Endodermal cell (in vitro differentiated cells): ENCODE measurements at regions not wholly inside any gene's neighbourhood (a gene's known extent, or its start where the extent isn't known, plus 50 kb on each side); places are given as distances from the start of the nearest gene placed in this dataset.
"Not testable (repeated sequence)": the region's sequence is repeated elsewhere in the genome, so short reads cannot be mapped to it uniquely, and the experiment has no call there.

Experiments used
- DNase-seq: peaks from one replicate; pipeline ENCODE4 v3.0.0-alpha.2; 2017
- H3K27ac ChIP-seq: 2 replicates; pipeline ENCODE4 v1.5.1; 2013; ENCODE audit warnings: mild to moderate bottlenecking, low read depth, low read length, moderate library complexity
- H3K27me3 ChIP-seq: 2 replicates; pipeline ENCODE4 v1.6.1; 2013; ENCODE audit warnings: mild to moderate bottlenecking, low read length, moderate library complexity; ENCODE audit not compliant: insufficient read depth, control insufficient read depth, poor library complexity, severe bottlenecking
- H3K36me3 ChIP-seq: 2 replicates; pipeline ENCODE4 v1.7.0; 2013; ENCODE audit warnings: mild to moderate bottlenecking, low read length, moderate library complexity; ENCODE audit not compliant: control insufficient read depth, insufficient read depth
- H3K4me1 ChIP-seq: one replicate; pipeline ENCODE4 v1.7.0; 2013; ENCODE audit warnings: low read length; ENCODE audit not compliant: control insufficient read depth, insufficient read depth
- H3K4me3 ChIP-seq: 2 replicates; pipeline ENCODE4 v1.5.1; 2013; ENCODE audit warnings: mild to moderate bottlenecking, low read length, moderate library complexity
- H3K9ac ChIP-seq: 2 replicates; pipeline ENCODE4 v1.6.1; 2013; ENCODE audit warnings: mild to moderate bottlenecking, low read length, moderate library complexity; ENCODE audit not compliant: poor library complexity, severe bottlenecking; ENCODE audit errors: extremely low read depth
- H3K9me3 ChIP-seq: 2 replicates; pipeline ENCODE4 v1.6.1; 2013; ENCODE audit warnings: mild to moderate bottlenecking, low read length, moderate library complexity; ENCODE audit not compliant: control insufficient read depth
- H3K27ac Mint-ChIP-seq: 2 replicates; pipeline ENCODE4 v1.8.0; 2020; ENCODE audit warnings: mixed read lengths
- H3K27me3 Mint-ChIP-seq: 2 replicates; pipeline ENCODE4 v1.8.0; 2021; ENCODE audit warnings: mild to moderate bottlenecking, mixed read lengths; ENCODE audit not compliant: insufficient read depth
- H3K36me3 Mint-ChIP-seq: 2 replicates; pipeline ENCODE4 v1.8.0; 2020; ENCODE audit warnings: low read depth, mixed read lengths
- H3K4me1 Mint-ChIP-seq: 2 replicates; pipeline ENCODE4 v1.8.0; 2020; ENCODE audit warnings: mixed read lengths
- H3K4me3 Mint-ChIP-seq: 2 replicates; pipeline ENCODE4 v1.8.0; 2020; ENCODE audit warnings: mild to moderate bottlenecking, moderate library complexity, mixed read lengths
- H3K9me3 Mint-ChIP-seq: 2 replicates; pipeline ENCODE4 v1.8.0; 2020; ENCODE audit warnings: mild to moderate bottlenecking, mixed read lengths
- WGBS, 2 experiments: methylation state at CpG; one replicate each; pipeline versions ENCODE4 v1.1.5 to v1.1.7; 2013; ENCODE audit warnings: missing lambda C conversion rate in 2 of 2, mixed read lengths in 1 of 2; ENCODE audit not compliant: insufficient coverage in 1 of 2, insufficient read length in 1 of 2; 5-methylcytosine and 5-hydroxymethylcytosine counted together
- TF ChIP-seq, protein P1 (sequence below): fragments of 200-600 bp; sonication (generic); conservative IDR thresholded peaks from 2 replicates; pipeline ENCODE4 v1.5.0; 2021; ENCODE audit warnings: antibody characterized with exemption, mild to moderate bottlenecking

DNA sequence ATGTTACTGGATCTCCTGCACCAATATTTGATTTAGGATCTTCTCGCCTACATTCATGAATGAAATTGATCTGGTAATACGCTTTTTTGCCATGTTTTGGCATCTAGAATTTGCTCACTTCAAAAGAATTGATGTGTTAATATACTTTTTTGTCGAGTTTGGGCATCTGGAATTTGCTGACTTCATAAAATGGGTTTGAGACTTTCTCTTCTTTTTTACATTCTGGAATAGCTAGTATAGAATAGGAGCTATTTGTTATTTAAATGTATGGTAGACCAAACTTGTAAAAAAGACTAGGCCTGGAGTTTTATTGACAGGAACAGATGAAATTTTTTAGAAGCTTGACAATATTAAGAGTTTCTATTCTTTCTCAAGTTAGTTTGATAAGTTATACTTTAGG is 404.9 kb upstream of the TENM3 start:
- Mint-ChIP-seq H3K36me3 (no peaks in the 10 kb centered on the region), H3K9me3 (peaks cover 3% of the 10 kb centered on the region), H3K27me3 (no peaks in the 10 kb centered on the region), H3K4me1 (peaks cover 4% of the 10 kb centered on the region), H3K4me3 (no peak overlapping the region), H3K27ac (no peak overlapping the region)
- TF ChIP-seq, protein P1, sequence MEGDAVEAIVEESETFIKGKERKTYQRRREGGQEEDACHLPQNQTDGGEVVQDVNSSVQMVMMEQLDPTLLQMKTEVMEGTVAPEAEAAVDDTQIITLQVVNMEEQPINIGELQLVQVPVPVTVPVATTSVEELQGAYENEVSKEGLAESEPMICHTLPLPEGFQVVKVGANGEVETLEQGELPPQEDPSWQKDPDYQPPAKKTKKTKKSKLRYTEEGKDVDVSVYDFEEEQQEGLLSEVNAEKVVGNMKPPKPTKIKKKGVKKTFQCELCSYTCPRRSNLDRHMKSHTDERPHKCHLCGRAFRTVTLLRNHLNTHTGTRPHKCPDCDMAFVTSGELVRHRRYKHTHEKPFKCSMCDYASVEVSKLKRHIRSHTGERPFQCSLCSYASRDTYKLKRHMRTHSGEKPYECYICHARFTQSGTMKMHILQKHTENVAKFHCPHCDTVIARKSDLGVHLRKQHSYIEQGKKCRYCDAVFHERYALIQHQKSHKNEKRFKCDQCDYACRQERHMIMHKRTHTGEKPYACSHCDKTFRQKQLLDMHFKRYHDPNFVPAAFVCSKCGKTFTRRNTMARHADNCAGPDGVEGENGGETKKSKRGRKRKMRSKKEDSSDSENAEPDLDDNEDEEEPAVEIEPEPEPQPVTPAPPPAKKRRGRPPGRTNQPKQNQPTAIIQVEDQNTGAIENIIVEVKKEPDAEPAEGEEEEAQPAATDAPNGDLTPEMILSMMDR, result no peak
- Histone ChIP-seq H3K4me1 (peaks cover 2% of the 10 kb centered on the region), H3K27me3 (no peaks in the 10 kb centered on the region), H3K4me3 (no peak overlapping the region), H3K27ac (no peak overlapping the region), H3K36me3 (no peaks in the 10 kb centered on the region), H3K9me3 (peaks cover 6% of the 10 kb centered on the region), H3K9ac (no peak overlapping the region)
- WGBS, 2 experiments, result 93% methylated on average over 3 of the region's 3 CpGs; no CpG with 5 or more reads in 1 of the 2 experiments
- no peak for DNase-seq

GRCh38 chr4:181843797-181844196 is 399.4 kb upstream of the TENM3 start:
- WGBS, 2 experiments, result 89 to 94% methylated on average over 7 to 14 of the region's 14 CpGs
- not testable (repeated sequence) for H3K36me3 ChIP-seq, H3K4me1 Mint-ChIP-seq, H3K27me3 Mint-ChIP-seq, H3K4me3 ChIP-seq, H3K9me3 ChIP-seq, H3K4me3 Mint-ChIP-seq, H3K4me1 ChIP-seq, H3K9me3 Mint-ChIP-seq, DNase-seq, H3K9ac ChIP-seq, H3K36me3 Mint-ChIP-seq, H3K27ac ChIP-seq, H3K27ac Mint-ChIP-seq, H3K27me3 ChIP-seq

DNA sequence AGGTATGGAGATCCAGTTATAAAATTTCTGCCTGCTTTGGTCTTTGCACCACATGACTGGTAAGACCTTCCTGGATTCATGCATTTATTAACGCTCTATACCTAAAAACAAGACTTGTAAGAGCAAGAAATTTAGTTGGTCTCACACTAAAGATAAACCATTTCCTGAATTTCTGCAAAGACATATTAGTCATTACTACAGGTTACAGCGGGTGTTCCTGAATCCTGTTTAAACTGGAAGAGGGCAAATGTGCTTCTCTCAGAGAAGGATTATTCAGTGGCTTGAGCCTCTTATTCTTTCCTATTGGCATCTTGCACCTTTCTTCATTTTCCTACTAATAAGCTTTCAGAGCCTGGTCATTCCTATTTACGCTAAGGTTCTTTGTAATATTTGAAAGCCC is 397.6 kb upstream of the TENM3 start:
- no peak for DNase-seq
- Histone ChIP-seq H3K9me3 (no peaks in the 10 kb centered on the region), H3K9ac (no peak overlapping the region), H3K36me3 (no peaks in the 10 kb centered on the region), H3K4me1 (no peaks in the 10 kb centered on the region), H3K27ac (no peak overlapping the region), H3K4me3 (no peak overlapping the region), H3K27me3 (no peaks in the 10 kb centered on the region)
- H3K4me1 Mint-ChIP-seq, result no peaks in the 10 kb centered on the region
- 91 to 96% methylated on average over 3 of the region's 3 CpGs for WGBS, 2 experiments
- H3K27ac Mint-ChIP-seq, result no peak overlapping the region
- H3K9me3 Mint-ChIP-seq, result peaks cover 2% of the 10 kb centered on the region
- H3K27me3 Mint-ChIP-seq, result no peaks in the 10 kb centered on the region
- TF ChIP-seq, protein P1, result no peak
- H3K4me3 Mint-ChIP-seq, result no peak overlapping the region
- no peaks in the 10 kb centered on the region for H3K36me3 Mint-ChIP-seq

DNA sequence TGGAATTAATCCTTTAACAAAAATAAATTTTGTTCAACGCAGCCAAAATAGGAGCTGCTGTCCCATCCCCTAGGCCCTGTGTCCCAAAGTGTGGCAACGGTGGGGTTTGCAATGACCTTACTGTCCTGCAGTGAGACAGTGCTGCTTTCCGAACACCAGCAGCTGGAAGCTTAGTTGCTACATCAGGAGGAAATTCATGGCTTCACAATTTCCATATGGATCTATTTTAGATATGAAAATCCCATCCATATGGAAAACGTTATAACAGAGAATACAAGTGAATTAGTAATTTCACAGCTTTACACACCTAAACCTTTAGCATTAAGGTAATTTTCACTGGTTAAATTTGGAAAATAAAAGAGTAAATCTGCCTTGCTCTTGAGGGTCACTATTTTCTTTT is 396.3 kb upstream of the TENM3 start:
- no peaks in the 10 kb centered on the region for H3K27me3 Mint-ChIP-seq
- no peak overlapping the region for H3K4me3 Mint-ChIP-seq
- no peaks in the 10 kb centered on the region for H3K4me1 Mint-ChIP-seq
- no peak overlapping the region for H3K27ac Mint-ChIP-seq
- H3K4me3 ChIP-seq, result no peak overlapping the region
- no peaks in the 10 kb centered on the region for H3K36me3 ChIP-seq
- TF ChIP-seq, protein P1, result no peak
- peaks cover 2% of the 10 kb centered on the region for H3K9me3 Mint-ChIP-seq
- H3K36me3 Mint-ChIP-seq, result no peaks in the 10 kb centered on the region
- H3K27ac ChIP-seq, result no peak overlapping the region
- no peak overlapping the region for H3K9ac ChIP-seq
- DNase-seq, result no peak
- no peaks in the 10 kb centered on the region for H3K4me1 ChIP-seq
- H3K27me3 ChIP-seq, result no peaks in the 10 kb centered on the region
- WGBS, 2 experiments, result 86 to 97% methylated on average over 1 to 4 of the region's 4 CpGs
- no peaks in the 10 kb centered on the region for H3K9me3 ChIP-seq
